ENCODE measurements at regions not wholly inside any gene's neighbourhood (a gene's known extent, or its start where the extent isn't known, plus 50 kb on each side); places are given as distances from the start of the nearest gene placed in this dataset.
A peak's percentile ranks its signal among the peaks of the same experiment; 100 is the strongest.

DNA sequence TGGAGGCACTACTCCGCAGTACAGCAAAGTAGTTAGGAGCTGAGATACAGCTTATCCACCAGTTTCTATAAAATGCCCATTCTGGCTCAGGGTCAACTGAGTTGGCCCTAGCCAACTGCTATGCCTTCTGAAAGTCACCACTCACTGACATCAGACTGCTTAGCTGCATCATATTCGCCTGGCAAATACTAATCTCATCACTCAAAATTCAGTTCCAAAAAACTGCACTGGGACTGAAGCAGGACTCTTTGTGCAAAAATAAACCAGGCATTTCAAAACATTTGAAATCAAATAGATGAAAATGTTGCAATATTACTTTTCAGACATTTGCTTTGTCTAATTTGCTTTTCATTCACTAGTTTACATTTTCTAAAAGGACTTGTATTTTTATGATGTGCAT is 230.0 kb downstream of the ALDH8A1 start:
- Histone ChIP-seq H2AFZ (ENCODE audit: low read length) (peak overlapping the region; percentile 63; the same call in 1 of the 2 replicates), H4K91ac (replicated peaks; ENCODE audit: insufficient read length, low read length) (no peak overlapping the region), H3K4me1 (replicated peaks in 1 of 4; ENCODE audit: control insufficient read depth in 3 of 4, insufficient read depth in 4 of 4, low read length in 3 of 4) (no peaks in the 10 kb centered on the region), H2AK5ac (ENCODE audit: low read depth, low read length) (no peak overlapping the region), H2BK12ac (ENCODE audit: low read depth, low read length) (no peak overlapping the region), H4K5ac (ENCODE audit: insufficient read length, low read depth, low read length) (no peak overlapping the region), H4K20me1 (replicated peaks in 1 of 2; ENCODE audit: control insufficient read depth in 1 of 2, insufficient read depth in 2 of 2, low read length in 2 of 2) (no peaks in the 10 kb centered on the region), H3K9ac (replicated peaks in 1 of 4; ENCODE audit: extremely low read depth in 1 of 4, low read depth in 3 of 4, low read length in 3 of 4) (no peak overlapping the region), H3K9me3 (ENCODE audit: insufficient read depth in 2 of 2, low read depth in 1 of 2, low read length in 1 of 2) (no peaks in the 10 kb centered on the region), H2BK120ac (replicated peaks; ENCODE audit: low read depth, low read length) (no peak overlapping the region), H3K4me3 (ENCODE audit: extremely low read depth in 1 of 4, insufficient read depth in 2 of 4, low read depth in 3 of 4, low read length in 4 of 4) (no peak overlapping the region), H3K36me3 (ENCODE audit: control insufficient read depth in 2 of 4, insufficient read depth in 4 of 4, low read length in 3 of 4) (no peaks in the 10 kb centered on the region), H3K23me2 (ENCODE audit: low read depth, low read length) (no peaks in the 10 kb centered on the region), H3K27ac (ENCODE audit: low read depth, low read length) (no peak overlapping the region), H2BK20ac (ENCODE audit: low read length) (no peak overlapping the region), H3K27me3 (replicated peaks in 1 of 4; ENCODE audit: control insufficient read depth in 3 of 4, extremely low read depth in 1 of 4, insufficient read depth in 3 of 4, low read length in 3 of 4) (no peaks in the 10 kb centered on the region), H3K79me1 (ENCODE audit: low read depth, low read length) (no peaks in the 10 kb centered on the region), H3K4ac (replicated peaks; ENCODE audit: insufficient read length, low read depth, low read length) (no peak overlapping the region), H3K14ac (ENCODE audit: insufficient read length) (no peak overlapping the region), H3K56ac (replicated peaks; ENCODE audit: insufficient read length, low read depth, low read length) (no peak overlapping the region), H2BK15ac (ENCODE audit: low read length) (no peak overlapping the region), H3K18ac (ENCODE audit: extremely low read depth, low read length) (no peak overlapping the region), H3K79me2 (ENCODE audit: control insufficient read depth in 1 of 2, insufficient read depth in 2 of 2, low read length in 2 of 2) (no peaks in the 10 kb centered on the region), H2BK5ac (ENCODE audit: low read depth, low read length) (no peak overlapping the region), H3K4me2 (ENCODE audit: insufficient read depth in 1 of 2, low read depth in 2 of 2, low read length in 2 of 2) (no peak overlapping the region), H4K8ac (ENCODE audit: extremely low read depth, insufficient read depth, low read length) (no peak overlapping the region), H3K23ac (ENCODE audit: insufficient read length) (no peak overlapping the region)
- no peak for FAIRE-seq
- DNase-seq (ENCODE audit: low read depth in 1 of 2, low spot score in 2 of 2), result no peak
- ChIA-PET POLR2A (ENCODE audit: partially characterized antibody) (interaction anchor here (0.9 to 1.4 kb wide), 2 partner anchors 10 to 251 kb away, joined by 3 to 5 read pairs; no protein-coding TSS in a partner anchor), CTCF (ENCODE audit: partially characterized antibody) (interaction anchor here (1.3 kb wide), 3 partner anchors 10 to 13 kb away, joined by 3 to 4 read pairs (median 3); no protein-coding TSS in a partner anchor)
- 89% methylated on average over 2 of the region's 2 CpGs; no CpG with 5 or more reads in 1 of the 2 experiments for WGBS, 2 experiments (ENCODE audit: extremely low coverage in 1 of 2, insufficient coverage in 1 of 2, insufficient read length in 1 of 2, insufficient replicate concordance in 2 of 2, low coverage in 1 of 2, low lambda C conversion rate in 2 of 2, missing lambda C conversion rate in 1 of 2)
